Middle frontal gyrus (tissue), 1 donor: ENCODE measurements at regions not wholly inside any gene's neighbourhood (a gene's known extent, or its start where the extent isn't known, plus 50 kb on each side); places are given as distances from the start of the nearest gene placed in this dataset.

ENCODE experiments used
- DNase-seq: peaks from one replicate; pipeline ENCODE4 v3.0.0-alpha.2; 2015; ENCODE audit warnings: low spot score; ENCODE audit errors: extremely low spot score

DNA sequence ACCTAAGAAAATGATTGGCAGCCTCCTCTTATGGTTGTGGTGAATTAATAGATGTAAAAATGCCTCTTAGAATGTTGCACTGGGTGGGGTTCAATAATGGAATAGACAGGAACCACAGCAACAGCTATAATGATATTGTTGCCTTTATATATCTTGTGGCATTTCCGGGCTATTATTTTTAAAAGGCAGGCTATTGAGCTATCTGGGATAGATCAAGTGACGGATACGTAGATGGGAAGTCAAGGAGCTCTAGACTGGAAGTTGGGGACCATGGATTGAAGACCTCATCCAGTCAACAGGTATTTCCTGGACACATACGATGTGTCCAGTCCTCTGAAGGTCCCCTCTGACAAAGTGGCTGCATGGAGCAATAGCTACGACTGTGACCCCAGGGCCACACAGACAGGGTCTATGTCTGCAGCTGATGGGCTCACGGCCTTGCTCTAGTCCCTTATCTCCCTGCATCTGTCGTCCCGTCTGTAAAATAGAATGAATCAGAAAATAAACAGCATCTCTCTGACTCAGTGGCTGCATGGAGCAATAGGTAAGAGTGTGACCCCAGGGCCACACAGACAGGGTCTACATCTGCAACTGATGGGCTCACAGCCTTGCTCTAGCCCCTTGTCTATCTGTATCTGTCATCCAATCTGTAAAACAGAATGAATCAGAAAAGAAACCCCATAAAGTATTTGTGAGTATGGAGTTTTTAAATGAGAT is 117.7 kb upstream of the FOXF1 start:
- DNase-seq = no peak

DNA sequence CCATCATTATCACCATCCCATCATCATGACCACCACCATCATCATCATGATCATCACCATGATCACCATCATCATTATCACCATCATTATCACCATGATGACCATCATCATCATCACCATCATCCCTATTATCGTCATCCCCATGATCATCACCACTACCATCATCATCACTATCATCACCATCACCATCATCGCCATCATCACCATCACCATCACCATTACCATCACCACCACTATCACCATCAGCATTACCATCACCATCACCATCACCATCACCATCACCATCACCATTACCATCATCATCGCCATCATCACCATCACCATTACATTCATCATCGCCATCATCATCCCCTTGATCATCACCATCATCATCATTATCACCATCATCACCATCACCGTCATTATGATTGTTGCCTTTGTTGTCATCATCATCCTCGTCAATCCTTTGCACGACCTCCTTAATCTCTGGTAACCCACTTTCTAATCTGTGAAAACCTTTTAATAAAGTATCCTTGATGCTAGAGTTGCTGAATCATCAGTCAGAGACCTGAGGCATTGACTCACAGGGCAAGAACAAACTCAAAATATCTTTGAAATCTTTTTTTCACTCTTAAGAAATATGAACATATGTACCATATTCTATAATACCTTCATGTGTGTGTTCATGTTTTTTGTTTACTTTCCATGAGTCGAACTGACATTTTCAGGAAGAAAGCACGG is 116.3 kb upstream of the FOXF1 start:
- no peak for DNase-seq

DNA sequence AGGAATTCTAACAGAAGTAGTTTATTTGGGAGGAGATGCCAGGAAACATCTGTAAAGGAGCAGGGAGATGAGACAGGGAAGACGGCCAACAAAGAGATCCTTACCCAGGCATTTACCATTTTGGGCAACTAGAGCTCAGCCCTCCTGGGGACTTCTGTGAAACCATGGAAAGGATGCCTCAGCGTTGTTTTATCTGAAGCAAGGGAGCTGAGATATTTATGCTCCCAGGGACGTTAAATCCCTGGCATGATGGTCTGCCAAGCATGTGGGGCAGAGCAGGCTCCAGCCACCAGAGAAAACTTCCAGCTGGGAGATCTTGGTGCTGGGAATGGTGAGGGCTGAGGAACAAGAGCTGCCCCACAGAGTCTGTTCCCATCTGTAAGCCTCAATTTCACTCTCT is 114.8 kb upstream of the FOXF1 start:
- DNase-seq = no peak

DNA sequence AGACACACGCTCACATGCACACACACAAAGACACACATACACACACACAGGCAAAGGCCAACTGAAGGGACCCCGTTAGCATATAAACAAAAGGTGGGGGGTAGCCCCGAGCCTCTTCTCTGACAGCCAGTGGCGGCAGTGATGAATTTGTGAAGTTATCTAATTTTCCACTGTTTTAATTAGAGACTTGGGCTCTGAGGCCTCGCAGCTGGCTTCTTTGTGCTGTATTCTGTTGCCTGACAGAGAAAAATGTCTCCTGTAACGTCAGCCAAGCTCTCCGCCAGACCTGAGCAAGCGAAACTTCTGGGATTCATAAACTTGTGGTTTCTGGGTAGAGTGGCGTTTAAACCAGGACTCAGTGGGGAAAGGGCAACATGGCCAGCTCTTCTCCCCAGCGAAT is 113.9 kb upstream of the FOXF1 start:
- no peak for DNase-seq

DNA sequence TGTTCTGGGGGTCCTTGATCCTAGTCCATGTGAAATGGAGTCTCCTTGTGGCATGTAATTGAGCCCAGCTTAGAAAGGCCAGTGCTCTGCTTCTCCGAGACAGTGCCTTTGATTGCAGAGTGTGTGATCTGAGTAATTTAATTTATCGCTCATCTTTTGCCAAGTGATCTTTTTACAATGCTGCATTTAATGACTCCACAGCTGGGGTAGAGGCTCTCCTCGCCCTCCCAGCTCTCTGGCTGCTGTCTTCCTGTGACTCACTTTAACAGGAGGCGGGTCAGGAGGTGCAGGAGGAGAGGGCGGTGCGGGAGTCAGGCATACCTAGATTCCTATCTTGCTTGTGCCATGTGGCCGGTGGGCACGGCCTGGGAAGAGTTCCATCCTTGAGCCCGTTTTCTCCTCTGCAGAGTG is 113.4 kb upstream of the FOXF1 start:
- DNase-seq = no peak

DNA sequence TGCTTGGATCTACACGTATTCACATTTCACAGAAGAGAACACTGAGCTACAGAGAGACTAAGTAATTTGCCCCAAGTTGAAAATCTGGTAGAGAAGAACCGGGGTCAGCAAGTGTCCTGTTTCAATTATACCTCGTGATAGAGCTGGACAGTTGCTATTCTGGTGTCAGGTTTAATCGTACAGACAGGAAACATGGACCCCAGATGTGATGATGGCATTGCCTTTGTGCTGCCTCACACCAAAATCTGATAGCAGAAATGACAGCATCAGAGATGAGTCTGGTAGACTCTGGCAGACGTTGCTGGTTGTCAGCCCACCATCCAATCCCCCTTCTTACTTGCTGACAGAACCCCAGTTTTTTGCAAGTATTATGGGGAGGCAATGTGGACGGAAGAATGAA is 112.1 kb upstream of the FOXF1 start:
- DNase-seq = no peak

DNA sequence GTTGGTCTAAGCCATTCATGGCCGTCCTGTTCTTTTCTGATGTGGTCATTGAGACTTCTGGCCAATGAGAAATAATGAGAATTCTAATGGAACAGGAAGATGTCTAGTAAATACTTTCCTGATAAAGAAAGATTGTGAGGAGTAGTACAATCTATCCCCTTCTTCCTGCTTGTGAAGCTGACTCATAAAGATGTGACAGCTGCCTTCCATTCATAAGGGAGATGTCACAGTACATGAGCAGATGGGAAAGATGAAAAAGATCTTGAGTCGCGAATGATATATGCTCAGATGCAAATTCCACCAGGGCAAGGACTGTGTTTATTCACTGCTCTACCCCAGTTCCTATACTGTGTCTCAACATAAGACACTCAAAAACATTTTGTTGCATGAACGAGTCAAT is 111.7 kb upstream of the FOXF1 start:
- DNase-seq = no peak

DNA sequence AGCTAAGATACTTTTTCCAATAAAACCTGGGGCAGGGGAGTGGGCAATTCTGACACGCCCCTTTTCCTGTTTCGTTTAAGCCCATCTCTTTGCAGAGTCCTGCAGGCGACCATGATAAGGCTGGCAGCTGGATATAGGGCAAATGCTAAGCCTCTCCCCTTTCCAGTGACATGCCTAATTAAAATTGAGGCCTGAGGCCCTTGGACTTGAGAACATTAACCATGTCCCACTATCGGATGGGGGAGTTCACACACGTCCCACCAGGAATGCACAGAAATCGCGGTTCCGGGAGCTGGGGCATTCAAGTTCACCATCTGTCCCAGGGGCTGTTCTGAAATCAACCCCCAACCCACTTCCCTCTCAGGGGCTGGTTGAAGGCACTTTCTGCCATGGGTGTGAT is 109.2 kb upstream of the FOXF1 start:
- DNase-seq = no peak

DNA sequence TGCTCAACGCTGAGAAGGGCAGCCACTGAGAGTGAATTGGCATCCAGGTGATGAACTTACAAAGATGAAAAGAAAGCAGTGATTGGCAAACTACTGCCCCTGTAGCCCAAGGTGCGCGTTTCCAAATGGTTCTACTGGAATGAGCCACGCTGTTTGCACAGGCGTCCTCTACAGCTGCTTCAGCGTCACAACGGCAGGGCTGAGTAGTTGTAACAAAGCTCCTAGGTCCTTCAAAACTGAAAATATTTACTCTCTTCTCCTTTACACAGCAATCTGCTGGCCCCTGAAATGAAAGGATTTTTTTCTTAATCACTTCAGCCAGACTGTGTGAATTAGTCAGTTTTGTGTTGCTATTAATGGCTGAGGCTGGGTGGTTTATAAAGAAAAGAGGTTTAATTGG is 107.2 kb upstream of the FOXF1 start:
- DNase-seq = no peak

DNA sequence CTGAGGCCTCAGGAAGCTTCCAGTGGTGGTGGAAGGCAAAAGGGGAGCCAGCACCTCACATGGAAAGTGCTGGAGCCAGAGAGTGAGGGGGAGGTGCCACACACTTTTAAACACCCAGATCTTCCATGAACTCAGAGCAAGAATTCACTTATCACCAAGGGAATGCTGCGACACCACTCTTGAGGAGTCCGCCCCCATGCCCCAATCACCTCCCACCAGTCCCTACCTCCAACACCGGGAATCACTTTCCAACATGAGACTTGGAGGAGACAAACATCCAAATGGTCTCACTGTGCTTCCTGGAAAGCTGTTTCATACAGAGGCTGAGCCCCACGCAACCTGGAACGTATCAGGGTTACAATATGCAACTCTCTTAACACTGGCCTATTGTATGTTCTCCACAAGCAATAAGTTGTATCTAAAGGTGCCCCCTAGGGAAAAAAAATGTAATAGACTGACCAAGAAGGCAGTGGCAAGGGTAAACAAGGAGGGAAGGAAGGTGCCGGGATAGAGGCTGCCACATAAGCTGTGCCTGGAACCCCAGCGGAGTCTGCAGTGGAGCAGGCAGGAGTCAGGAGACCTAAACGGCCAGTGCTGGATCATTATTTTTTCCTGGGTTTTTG is 106.7 kb upstream of the FOXF1 start:
- no peak for DNase-seq

DNA sequence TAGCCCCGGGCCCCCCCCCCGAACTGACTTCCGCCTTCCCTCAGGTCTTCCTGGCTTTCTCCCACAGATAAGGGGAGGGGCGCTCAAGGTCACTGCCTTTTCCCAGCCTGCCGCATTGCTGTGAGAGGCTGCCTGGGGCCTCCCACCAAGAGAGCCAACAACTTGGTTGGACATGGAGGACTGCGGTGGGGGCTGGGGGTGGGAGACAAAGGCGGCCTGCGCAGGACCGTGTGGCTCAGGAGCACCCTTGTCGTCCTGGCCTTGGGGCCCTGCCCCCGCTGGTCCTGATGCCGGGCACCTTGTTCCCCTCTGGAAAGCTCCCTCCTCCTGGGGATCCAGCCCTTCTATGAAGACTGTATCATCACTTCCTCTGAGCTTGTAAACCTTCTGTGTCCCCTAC is 105.6 kb upstream of the FOXF1 start:
- DNase-seq = no peak

DNA sequence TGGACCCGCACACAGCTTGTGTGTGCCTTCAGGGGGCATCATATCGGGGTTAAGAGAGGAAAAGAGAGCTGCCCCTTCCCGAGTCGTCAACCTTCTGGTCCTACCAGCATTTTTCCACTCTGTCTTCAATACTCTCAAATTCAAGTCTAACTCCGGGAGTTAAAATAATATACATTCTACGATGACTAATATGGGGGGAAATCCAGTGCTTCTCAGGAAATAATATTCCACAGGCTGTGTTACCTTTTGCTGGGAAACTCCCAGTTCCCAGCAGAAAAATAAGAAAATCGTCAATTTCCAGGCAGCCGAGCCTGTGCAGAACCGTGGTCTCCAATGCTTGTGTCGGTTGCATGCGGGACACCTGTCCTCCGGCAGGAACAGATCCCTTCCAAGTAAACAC is 105.0 kb upstream of the FOXF1 start:
- DNase-seq = no peak

DNA sequence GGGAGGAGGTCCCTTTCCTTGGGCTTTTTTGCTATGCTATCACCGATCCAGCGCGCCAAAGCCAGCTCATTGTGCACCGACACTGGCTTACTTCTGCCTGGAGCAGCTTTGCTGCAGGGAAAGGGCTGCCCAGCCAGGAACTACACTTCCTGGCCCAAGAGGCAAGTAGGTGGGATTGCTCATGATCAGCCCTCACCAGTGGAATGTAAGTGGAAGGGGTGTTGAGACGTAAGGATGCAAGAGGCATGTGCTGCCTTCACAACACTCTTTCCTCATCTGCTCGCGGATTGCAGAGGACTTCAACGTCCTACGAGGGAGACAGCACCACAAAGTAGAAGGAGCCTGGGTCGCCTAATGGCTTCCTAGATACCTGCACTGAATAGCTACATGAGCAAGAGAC is 104.3 kb upstream of the FOXF1 start:
- DNase-seq = no peak

DNA sequence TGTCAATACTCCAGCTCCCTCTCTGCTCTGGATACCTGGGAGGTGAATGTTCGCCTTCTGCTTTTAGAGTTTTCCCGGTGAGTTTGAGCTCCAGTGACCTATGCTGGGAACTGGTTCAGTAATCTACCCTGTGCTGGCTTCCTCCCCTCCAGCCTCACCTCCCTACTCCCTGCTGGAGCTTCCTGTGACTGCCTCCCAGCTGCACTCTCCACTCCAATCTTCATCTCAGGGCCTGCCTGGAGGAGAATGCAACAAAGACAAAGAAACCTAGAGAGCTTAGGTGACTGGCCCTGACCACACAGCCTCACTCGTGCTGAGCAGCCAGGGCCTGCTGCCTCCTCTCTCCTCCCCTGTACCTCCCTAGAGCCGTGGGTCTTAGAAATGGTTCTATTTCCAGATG is 101.6 kb upstream of the FOXF1 start:
- DNase-seq = no peak

DNA sequence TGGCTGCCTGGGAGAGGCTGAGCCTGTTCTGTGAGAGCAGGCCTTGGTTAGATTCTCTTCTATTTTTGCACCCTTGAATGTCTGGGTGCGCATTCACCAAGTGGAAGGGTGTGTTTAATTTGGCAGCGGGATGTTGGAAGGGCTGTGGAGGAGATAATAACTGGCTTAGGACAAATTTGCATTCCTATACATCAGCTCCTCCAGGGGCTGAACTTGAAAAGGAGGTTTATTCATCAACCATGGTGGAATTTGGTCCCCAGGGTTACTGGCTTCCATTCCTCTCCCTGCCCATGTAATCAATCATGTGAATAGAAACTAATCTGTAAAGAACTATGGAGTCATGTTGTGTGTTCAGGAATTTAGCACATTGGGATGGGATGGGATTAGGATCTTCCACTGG is 100.2 kb upstream of the FOXF1 start:
- no peak for DNase-seq

DNA sequence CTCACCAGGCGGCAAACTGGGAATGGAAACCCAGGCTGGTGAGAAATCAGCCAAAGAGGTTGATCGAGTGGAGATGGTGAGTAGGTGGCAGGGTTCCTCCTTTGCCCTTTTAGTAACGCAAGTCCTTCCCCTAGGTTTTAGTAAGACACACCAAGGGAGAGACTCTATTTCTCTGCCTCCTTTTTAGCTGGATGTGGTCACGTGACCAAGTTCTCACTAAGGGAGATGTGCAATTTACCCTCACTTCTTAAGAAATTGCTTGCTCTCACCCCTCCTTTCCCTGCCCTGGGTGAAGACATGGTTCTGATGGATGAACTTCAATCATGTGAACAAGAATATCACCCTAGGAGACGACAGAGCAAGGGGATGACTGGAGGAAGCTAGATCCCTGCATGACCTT is 99.8 kb upstream of the FOXF1 start:
- no peak for DNase-seq

DNA sequence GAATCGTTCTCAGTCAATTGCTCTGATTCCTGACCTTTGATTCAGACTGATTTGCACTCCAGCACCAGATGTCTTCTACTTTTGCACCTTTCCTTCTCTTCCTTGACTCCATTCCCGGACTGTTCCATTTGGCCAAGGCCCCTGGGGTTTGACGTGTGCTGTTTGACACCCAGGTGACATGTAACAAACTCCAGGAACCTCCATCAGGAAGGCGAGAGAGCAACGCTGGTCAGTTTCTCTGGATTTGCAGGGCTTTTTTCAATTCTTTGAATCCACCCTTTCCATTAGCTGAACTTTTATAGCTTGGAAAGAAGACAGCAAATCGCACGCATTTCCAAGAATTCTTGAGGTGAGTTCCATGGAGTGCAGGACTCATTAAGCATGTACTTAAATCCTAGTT is 98.4 kb upstream of the FOXF1 start:
- DNase-seq = no peak

DNA sequence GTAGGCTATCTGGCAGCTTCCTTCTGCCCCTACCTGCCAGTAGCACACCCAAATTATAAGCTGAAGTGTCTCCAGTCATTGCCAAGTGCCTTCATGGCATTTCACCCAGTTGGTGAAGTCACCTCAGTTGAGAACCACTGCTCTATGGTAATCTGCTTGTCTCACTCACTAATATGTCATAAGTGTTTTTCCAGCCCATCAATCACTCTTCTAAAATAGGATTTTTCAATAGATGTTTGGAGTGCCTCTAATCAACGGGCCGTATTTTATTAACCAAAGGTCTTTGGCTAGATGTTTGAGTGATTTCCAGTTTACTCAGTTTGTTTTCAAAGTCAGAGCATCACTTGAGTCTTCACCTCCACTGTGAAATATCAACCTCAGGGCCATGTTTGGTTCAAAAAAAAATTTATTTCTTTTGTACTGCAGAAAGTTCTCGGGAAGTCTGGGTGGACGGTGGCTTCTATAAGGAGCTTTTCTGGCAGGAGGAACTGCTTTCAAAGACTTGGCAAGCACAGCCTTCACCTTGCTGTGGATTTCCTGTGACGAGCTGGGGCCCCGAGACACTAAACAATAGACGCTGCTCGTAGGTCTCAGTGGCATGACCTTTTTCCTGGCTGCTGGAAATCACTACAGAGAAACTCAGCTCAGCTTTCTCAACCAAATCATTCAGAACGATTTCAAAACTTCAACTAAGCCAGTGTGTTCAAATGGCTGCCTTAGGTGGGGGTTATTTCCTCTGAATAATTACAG is 95.2 kb upstream of the FOXF1 start:
- DNase-seq = no peak

DNA sequence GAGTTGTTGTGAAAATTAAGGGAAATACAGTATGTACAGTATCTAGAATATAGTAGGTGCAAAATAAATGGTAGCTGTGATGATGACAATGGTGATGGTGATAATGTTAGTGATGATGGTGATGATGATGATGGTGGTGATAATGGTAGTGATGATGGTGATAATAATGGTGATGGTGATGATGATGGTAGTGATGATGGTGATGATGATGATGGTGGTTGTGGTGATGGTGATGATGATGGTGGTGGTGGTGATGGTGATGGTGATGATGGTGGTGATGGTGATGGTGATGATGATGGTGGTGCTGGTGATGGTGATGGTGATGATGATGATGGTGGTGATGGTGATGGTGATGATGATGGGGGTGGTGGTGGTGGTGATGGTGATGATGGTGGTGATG is 91.3 kb upstream of the FOXF1 start:
- DNase-seq = no peak

DNA sequence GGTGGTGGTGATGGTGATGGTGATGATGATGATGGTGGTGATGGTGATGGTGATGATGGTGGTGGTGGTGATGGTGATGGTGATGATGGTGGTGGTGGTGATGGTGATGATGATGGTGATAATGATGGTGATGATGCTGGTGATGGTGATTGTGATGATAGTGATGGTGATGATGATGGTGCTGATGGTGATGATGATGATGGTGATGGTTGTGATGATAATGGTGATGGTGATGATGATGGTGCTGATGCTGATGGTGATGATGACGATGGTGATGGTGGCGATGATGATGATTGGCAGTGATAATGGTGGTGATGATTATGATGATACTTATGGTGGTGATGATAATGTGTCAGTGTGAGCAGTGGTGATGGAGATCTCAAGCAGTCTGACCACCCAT is 90.8 kb upstream of the FOXF1 start:
- no peak for DNase-seq

DNA sequence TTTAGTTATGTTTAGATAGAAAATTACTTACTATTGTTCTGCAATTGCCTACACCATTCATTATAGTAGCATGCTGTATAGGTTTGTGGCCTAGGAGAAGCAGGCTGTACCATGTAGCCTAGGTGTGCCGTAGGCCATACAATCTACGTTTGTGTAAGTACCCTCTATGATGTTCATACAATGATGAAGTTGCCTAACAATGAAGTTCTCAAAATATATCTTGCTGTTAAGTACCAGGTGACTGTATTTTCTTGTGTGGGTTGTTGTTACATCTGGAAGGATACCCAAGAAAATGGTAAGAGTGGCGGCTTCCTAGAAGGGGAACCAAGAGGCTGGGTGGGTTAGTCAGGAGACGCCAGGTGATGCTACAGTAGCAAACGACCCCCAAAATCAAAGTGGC is 88.3 kb upstream of the FOXF1 start:
- no peak for DNase-seq

DNA sequence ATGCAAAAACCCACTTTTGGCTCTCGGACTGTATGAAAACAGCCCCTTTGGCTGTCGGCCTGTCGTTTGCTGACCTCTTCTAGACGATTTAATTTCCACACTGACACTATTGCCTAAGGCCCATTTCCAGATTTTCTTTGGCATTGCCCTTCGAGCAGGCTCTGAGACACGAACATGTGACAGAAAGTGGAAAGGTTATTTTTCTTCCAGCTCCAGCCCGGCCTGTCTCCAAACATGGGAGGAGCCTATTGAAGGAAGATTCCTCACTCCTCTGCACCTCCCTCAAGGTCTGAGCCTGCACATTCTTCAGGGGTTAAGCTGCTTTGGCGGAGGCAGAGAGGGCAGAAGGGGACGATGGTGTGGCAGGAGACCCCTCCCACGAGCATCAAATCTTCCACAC is 85.9 kb upstream of the FOXF1 start:
- no peak for DNase-seq
